ENCODE measurements at regions not wholly inside any gene's neighbourhood (a gene's known extent, or its start where the extent isn't known, plus 50 kb on each side); places are given as distances from the start of the nearest gene placed in this dataset.
A peak's percentile ranks its signal among the peaks of the same experiment; 100 is the strongest.

GRCh38 chr2:105458076-105458475, 59.2 kb upstream of the FHL2 start:
- Histone ChIP-seq H3F3A (replicated peaks; ENCODE audit: insufficient read depth) (no peaks in the 10 kb centered on the region), H2AFZ (ENCODE audit: low read depth) (no peak overlapping the region), H3K4me3 (ENCODE audit: low read depth in 2 of 2, low read length in 1 of 2) (no peak overlapping the region), H3K36me3 (replicated peaks in 1 of 2; ENCODE audit: control insufficient read depth in 1 of 2, insufficient read depth in 2 of 2, low read length in 1 of 2) (no peaks in the 10 kb centered on the region), H3K9me2 (no peaks in the 10 kb centered on the region), H3K9me3 (no peaks in the 10 kb centered on the region), H3K4me2 (no peak overlapping the region), H3K9ac (no peak overlapping the region), H3K27me3 (ENCODE audit: insufficient read depth) (no peaks in the 10 kb centered on the region), H3K79me2 (ENCODE audit: insufficient read depth) (no peaks in the 10 kb centered on the region), H3K4me1 (ENCODE audit: control insufficient read depth in 1 of 2, insufficient read depth in 2 of 2, low read depth in 1 of 2, low read length in 1 of 2) (peaks cover 0 to 6% of the 10 kb centered on the region in 2 experiments; a peak in 1 of 4 replicates), H3K27ac (ENCODE audit: low read depth in 2 of 2, low read length in 1 of 2) (no peak overlapping the region), H4K20me1 (ENCODE audit: insufficient read depth) (no peaks in the 10 kb centered on the region)
- ChIA-PET POLR2A (no interaction called here), CTCF (no interaction called here)
- WGBS (ENCODE audit: low lambda C conversion rate) = 57% methylated on average over 6 of the region's 6 CpGs
- DNase-seq = no peak
- TF ChIP-seq MXI1 (IDR thresholded peaks at IDR 0.05; ENCODE audit: low read depth, low read length) = no peak
- no peak for TF ChIP-seq REST (IDR thresholded peaks at IDR 0.05; ENCODE audit: low read depth, low read length)
- TF ChIP-seq SIN3A (IDR thresholded peaks at IDR 0.05; ENCODE audit: borderline replicate concordance, low read depth, low read length) = no peak
- TF ChIP-seq USF1 (IDR thresholded peaks at IDR 0.05; ENCODE audit: borderline replicate concordance, low read depth) = no peak
- TF ChIP-seq CHD2 (IDR thresholded peaks at IDR 0.05; ENCODE audit: low read length, partially characterized antibody) = no peak

- DNase-seq = peak; percentile 19
- 11% methylated on average over 3 of the region's 3 CpGs for WGBS (ENCODE audit: low lambda C conversion rate)
- POLR2A ChIA-PET = interaction anchor here (1.2 kb wide), 1 partner anchor 17 kb away, joined by 4 read pairs; no protein-coding TSS in a partner anchor
- H2AFZ ChIP-seq (ENCODE audit: low read depth) = no peak overlapping the region
- H3K27ac ChIP-seq (ENCODE audit: low read depth in 2 of 2, low read length in 1 of 2) = peak overlapping the region in 1 of 2 experiments; percentile 34; a peak in 2 of 4 replicates
- H3K4me2 ChIP-seq = 0 out of 2 replicates have a peak overlapping the region, but pooled peaks have one; percentile 27
- no peaks in the 10 kb centered on the region for H3K36me3 ChIP-seq (replicated peaks in 1 of 2; ENCODE audit: control insufficient read depth in 1 of 2, insufficient read depth in 2 of 2, low read length in 1 of 2)
- no peak overlapping the region; the same call in 1 of the 2 replicates for H3K9ac ChIP-seq
- TF ChIP-seq FOXJ3 (CRISPR knock-in tag; IDR thresholded peaks at IDR 0.05) (no peak), EP300 (IDR thresholded peaks at IDR 0.05; ENCODE audit: borderline replicate concordance in 1 of 2, low read depth in 1 of 2, low read length in 1 of 2) (peak in 1 of 2 experiments; percentile 34; a peak in 1 of 4 replicates), FOSL2 (IDR thresholded peaks at IDR 0.05; ENCODE audit: borderline replicate concordance, low read depth) (peak; percentile 25; the same call in 1 of the 2 replicates), TCF12 (IDR thresholded peaks at IDR 0.05) (peak; percentile 84), USF2 (IDR thresholded peaks at IDR 0.05; ENCODE audit: borderline replicate concordance, low read depth, low read length) (no peak), REST (IDR thresholded peaks at IDR 0.05; ENCODE audit: low read depth, low read length) (no peak), PBX3 (IDR thresholded peaks at IDR 0.05) (peak; percentile 44), MAX (IDR thresholded peaks at IDR 0.05; ENCODE audit: low read depth) (no peak), NFIC (IDR thresholded peaks at IDR 0.05; ENCODE audit: borderline replicate concordance) (peak; percentile 74)
- H3K27me3 ChIP-seq (ENCODE audit: insufficient read depth) = no peaks in the 10 kb centered on the region
- CTCF ChIA-PET = interaction anchor here (1.1 kb wide), 1 partner anchor 13 kb away, joined by 3 read pairs; no protein-coding TSS in a partner anchor
- H3K4me3 ChIP-seq (ENCODE audit: low read depth in 2 of 2, low read length in 1 of 2) = no peak overlapping the region
- no peaks in the 10 kb centered on the region for H3K9me3 ChIP-seq
- peaks cover 0 to 6% of the 10 kb centered on the region in 2 experiments; a peak in 1 of 4 replicates for H3K4me1 ChIP-seq (ENCODE audit: control insufficient read depth in 1 of 2, insufficient read depth in 2 of 2, low read depth in 1 of 2, low read length in 1 of 2)
- H3K79me2 ChIP-seq (ENCODE audit: insufficient read depth) = no peaks in the 10 kb centered on the region
- H3K9me2 ChIP-seq = no peaks in the 10 kb centered on the region
- no peaks in the 10 kb centered on the region for H4K20me1 ChIP-seq (ENCODE audit: insufficient read depth)
- H3F3A ChIP-seq (replicated peaks; ENCODE audit: insufficient read depth) = no peaks in the 10 kb centered on the region
These were observed 56.7 kb upstream of the FHL2 start for GRCh38 chr2:105455488-105456003.

Measured in SK-N-SH (cell line).